OCI-LY1 (cell line): ENCODE measurements at regions not wholly inside any gene's neighbourhood (a gene's known extent, or its start where the extent isn't known, plus 50 kb on each side); places are given as distances from the start of the nearest gene placed in this dataset.

Experiments
- H2AFZ ChIP-seq: fragments of 200-600 bp; sonication (generic), shearing (Covaris generic); 2 replicates; pipeline ENCODE4 v1.6.0; 2014; ENCODE audit warnings: antibody characterized with exemption, mild to moderate bottlenecking, low read length
- H3F3A ChIP-seq: fragments of 200-600 bp; sonication (generic), shearing (Covaris generic); 2 replicates; pipeline ENCODE4 v1.6.0; 2014; ENCODE audit warnings: mild to moderate bottlenecking, antibody characterized with exemption, low read length, moderate library complexity; ENCODE audit not compliant: insufficient read depth
- H3K27ac ChIP-seq: fragments of 200-600 bp; sonication (generic); 2 replicates; pipeline ENCODE4 v1.5.1; 2014; ENCODE audit warnings: low read length, mixed run types, mild to moderate bottlenecking, low read depth; ENCODE audit not compliant: poor library complexity, severe bottlenecking
- H3K27me3 ChIP-seq: fragments of 200-600 bp; sonication (generic); 2 replicates; pipeline ENCODE4 v1.6.0; 2014; ENCODE audit warnings: antibody characterized with exemption, mild to moderate bottlenecking, low read length, moderate library complexity; ENCODE audit not compliant: insufficient read depth
- H3K36me3 ChIP-seq: fragments of 200-600 bp; sonication (generic); 2 replicates; pipeline ENCODE4 v1.6.1; 2014; ENCODE audit warnings: mild to moderate bottlenecking, antibody characterized with exemption, low read length, moderate library complexity, mixed read lengths; ENCODE audit not compliant: insufficient read depth
- H3K4me1 ChIP-seq: fragments of 200-600 bp; sonication (generic); 2 replicates; pipeline ENCODE4 v1.5.1; 2014; ENCODE audit warnings: mild to moderate bottlenecking, low read length, moderate library complexity; ENCODE audit not compliant: insufficient read depth, severe bottlenecking
- H3K4me2 ChIP-seq: fragments of 200-600 bp; sonication (generic), shearing (Covaris generic); 2 replicates; pipeline ENCODE4 v1.6.1; 2014; ENCODE audit warnings: low read length
- H3K4me3 ChIP-seq: fragments of 200-600 bp; sonication (generic); 2 replicates; pipeline ENCODE4 v1.5.1; 2014; ENCODE audit warnings: low read length, low read depth, mild to moderate bottlenecking, mixed read lengths; ENCODE audit not compliant: poor library complexity, severe bottlenecking
- H3K79me2 ChIP-seq: fragments of 200-600 bp; shearing (Covaris generic); 2 replicates; pipeline ENCODE4 v1.6.1; 2016; ENCODE audit warnings: mixed run types, low read length, mixed read lengths; ENCODE audit not compliant: insufficient read depth
- H3K9ac ChIP-seq: fragments of 200-600 bp; sonication (generic), shearing (Covaris generic); 2 replicates; pipeline ENCODE4 v1.6.1; 2014; ENCODE audit warnings: mild to moderate bottlenecking, low read length, mixed read lengths
- H3K9me2 ChIP-seq: fragments of 200-600 bp; sonication (generic), shearing (Covaris generic); 2 replicates; pipeline ENCODE4 v1.6.1; 2014; ENCODE audit warnings: low read depth, mild to moderate bottlenecking, low read length, mixed read lengths
- H3K9me3 ChIP-seq: fragments of 200-600 bp; shearing (Covaris generic); 2 replicates; pipeline ENCODE4 v1.6.1; 2014; ENCODE audit warnings: low read length, mixed read lengths
- H4K20me1 ChIP-seq: fragments of 200-600 bp; sonication (generic), shearing (Covaris generic); 2 replicates; pipeline ENCODE4 v1.6.0; 2016; ENCODE audit warnings: mild to moderate bottlenecking, low read length; ENCODE audit not compliant: insufficient read depth
- CTCF ChIP-seq: fragments of 200-600 bp; sonication (generic), shearing (Covaris generic); IDR thresholded peaks from 2 replicates; pipeline ENCODE4 v1.5.1; 2017; ENCODE audit warnings: mild to moderate bottlenecking, antibody characterized with exemption, low read length, moderate library complexity, mixed read lengths
- EZH2 ChIP-seq: fragments of 200-600 bp; sonication (generic), shearing (Covaris generic); IDR thresholded peaks from 2 replicates; pipeline ENCODE4 v1.8.0; 2017; ENCODE audit warnings: borderline replicate concordance, mixed run types, mild to moderate bottlenecking, antibody characterized with exemption, low read length, moderate library complexity, mixed read lengths

- H3K9ac ChIP-seq, result no peak overlapping the region
- H3K4me1 ChIP-seq, result no peaks in the 10 kb centered on the region
- no peaks in the 10 kb centered on the region for H4K20me1 ChIP-seq
- no peaks in the 10 kb centered on the region for H3K9me3 ChIP-seq
- H3F3A ChIP-seq, result no peaks in the 10 kb centered on the region
- H3K27me3 ChIP-seq, result no peaks in the 10 kb centered on the region
- no peak overlapping the region for H3K27ac ChIP-seq
- H2AFZ ChIP-seq, result no peak overlapping the region
- TF ChIP-seq CTCF (no peak), EZH2 (no peak)
- no peaks in the 10 kb centered on the region for H3K79me2 ChIP-seq
- no peak overlapping the region for H3K4me2 ChIP-seq
- no peak overlapping the region for H3K4me3 ChIP-seq
- no peaks in the 10 kb centered on the region for H3K36me3 ChIP-seq
- H3K9me2 ChIP-seq, result no peaks in the 10 kb centered on the region
Observed at GRCh38 chr2:129462349-129462748, 517.1 kb upstream of the RAB6C start.

GRCh38 chr2:129462967-129463366 lies 516.5 kb upstream of the RAB6C start:
- no peak for TF ChIP-seq CTCF
- no peak for TF ChIP-seq EZH2
- H3K36me3 ChIP-seq, result no peaks in the 10 kb centered on the region
- no peaks in the 10 kb centered on the region for H3F3A ChIP-seq
- H3K9me2 ChIP-seq, result no peaks in the 10 kb centered on the region
- H3K4me3 ChIP-seq, result no peak overlapping the region
- no peak overlapping the region for H3K4me2 ChIP-seq
- H2AFZ ChIP-seq, result no peak overlapping the region
- H3K9me3 ChIP-seq, result no peaks in the 10 kb centered on the region
- H3K27ac ChIP-seq, result no peak overlapping the region
- H3K4me1 ChIP-seq, result no peaks in the 10 kb centered on the region
- H4K20me1 ChIP-seq, result no peaks in the 10 kb centered on the region
- H3K27me3 ChIP-seq, result no peaks in the 10 kb centered on the region
- H3K79me2 ChIP-seq, result no peaks in the 10 kb centered on the region
- H3K9ac ChIP-seq, result no peak overlapping the region

- Histone ChIP-seq H3K36me3 (no peaks in the 10 kb centered on the region), H3K27ac (no peak overlapping the region), H3K4me2 (no peak overlapping the region), H3F3A (no peaks in the 10 kb centered on the region), H4K20me1 (no peaks in the 10 kb centered on the region), H2AFZ (no peak overlapping the region), H3K79me2 (no peaks in the 10 kb centered on the region), H3K9me3 (no peaks in the 10 kb centered on the region), H3K9ac (no peak overlapping the region), H3K4me1 (no peaks in the 10 kb centered on the region), H3K27me3 (no peaks in the 10 kb centered on the region), H3K9me2 (no peaks in the 10 kb centered on the region), H3K4me3 (no peak overlapping the region)
- TF ChIP-seq CTCF, result no peak
- no peak for TF ChIP-seq EZH2
Observed at GRCh38 chr2:129464036-129464435, 515.4 kb upstream of the RAB6C start.
